GM19238 (cell line): ENCODE measurements at regions not wholly inside any gene's neighbourhood (a gene's known extent, or its start where the extent isn't known, plus 50 kb on each side); places are given as distances from the start of the nearest gene placed in this dataset.

Source experiments
- DNase-seq: peaks from one replicate; pipeline ENCODE4 v3.0.0; 2011; ENCODE audit warnings: low spot score; ENCODE audit not compliant: insufficient read length

- DNase-seq: no peak
Measured at GRCh38 chr2:230640540-230641011, 72.1 kb upstream of the CAB39 start.

GRCh38 chr2:230642966-230643365 is 69.7 kb upstream of the CAB39 start:
- no peak for DNase-seq

- DNase-seq: no peak
Measured at GRCh38 chr2:230643576-230644291, 68.9 kb upstream of the CAB39 start.

- no peak for DNase-seq
Measured at GRCh38 chr2:230644356-230644935, 68.2 kb upstream of the CAB39 start.

- DNase-seq: no peak
Measured at GRCh38 chr2:230648356-230648755, 64.3 kb upstream of the CAB39 start.

- no peak for DNase-seq
Measured at GRCh38 chr2:230650585-230651137, 62.0 kb upstream of the CAB39 start.

GRCh38 chr2:230654057-230654456 is 58.6 kb upstream of the CAB39 start:
- DNase-seq: no peak

GRCh38 chr2:230657462-230657861 is 55.2 kb upstream of the CAB39 start:
- no peak for DNase-seq

GRCh38 chr2:230657906-230658305 is 54.7 kb upstream of the CAB39 start:
- DNase-seq: no peak

- DNase-seq: no peak
Measured at GRCh38 chr2:230658577-230658876, 54.1 kb upstream of the CAB39 start.

GRCh38 chr2:230658877-230659652 is 53.6 kb upstream of the CAB39 start:
- no peak for DNase-seq

- DNase-seq: no peak
Measured at GRCh38 chr2:230660294-230661060, 52.2 kb upstream of the CAB39 start.

- no peak for DNase-seq
Measured at GRCh38 chr2:230661072-230661957, 51.3 kb upstream of the CAB39 start.
